Right lung (tissue), 2 donors: ENCODE measurements at regions not wholly inside any gene's neighbourhood (a gene's known extent, or its start where the extent isn't known, plus 50 kb on each side); places are given as distances from the start of the nearest gene placed in this dataset.
"Not testable (repeated sequence)": the region's sequence is repeated elsewhere in the genome, so short reads cannot be mapped to it uniquely, and the experiment has no call there.

Source experiments
- DNase-seq, 2 donors: peaks; one replicate each; pipeline ENCODE4 v3.0.0-alpha.2; 2013

- DNase-seq: not testable (repeated sequence)
These were observed 136.5 kb downstream of the ZNF92 start for GRCh38 chr7:65510187-65510538.

- not testable (repeated sequence) for DNase-seq
These were observed 146.1 kb downstream of the ZNF92 start for GRCh38 chr7:65519751-65520150.

- not testable (repeated sequence) for DNase-seq
These were observed 172.0 kb downstream of the ZNF92 start for GRCh38 chr7:65545465-65546161.

- DNase-seq: not testable (repeated sequence)
These were observed 176.2 kb downstream of the ZNF92 start for GRCh38 chr7:65549589-65550443.

- not testable (repeated sequence) for DNase-seq
These were observed 176.8 kb downstream of the ZNF92 start for GRCh38 chr7:65550444-65550809.

GRCh38 chr7:65551042-65551441 is 177.4 kb downstream of the ZNF92 start:
- not testable (repeated sequence) for DNase-seq

- DNase-seq: not testable (repeated sequence)
These were observed 181.2 kb downstream of the ZNF92 start for GRCh38 chr7:65554553-65555476.

- not testable (repeated sequence) for DNase-seq
These were observed 184.9 kb downstream of the ZNF92 start for GRCh38 chr7:65558584-65558983.

GRCh38 chr7:65561786-65562372 is 188.2 kb downstream of the ZNF92 start:
- not testable (repeated sequence) for DNase-seq

GRCh38 chr7:65562522-65562921 is 188.9 kb downstream of the ZNF92 start:
- DNase-seq: not testable (repeated sequence)

- not testable (repeated sequence) for DNase-seq
These were observed 189.7 kb downstream of the ZNF92 start for GRCh38 chr7:65563333-65563732.

- not testable (repeated sequence) for DNase-seq
These were observed 194.6 kb downstream of the ZNF92 start for GRCh38 chr7:65568226-65568625.

GRCh38 chr7:65570990-65571389 is 197.3 kb downstream of the ZNF92 start:
- not testable (repeated sequence) for DNase-seq

GRCh38 chr7:65572581-65572980 is 198.9 kb downstream of the ZNF92 start:
- DNase-seq: peak in 1 of 2 donors; percentile 1

GRCh38 chr7:65576370-65576769 is 202.7 kb downstream of the ZNF92 start:
- not testable (repeated sequence) for DNase-seq

GRCh38 chr7:65582518-65583119 is 209.0 kb downstream of the ZNF92 start:
- DNase-seq: not testable (repeated sequence)

GRCh38 chr7:65602495-65602894 is 228.8 kb downstream of the ZNF92 start:
- DNase-seq: not testable (repeated sequence)

- DNase-seq: no peak
These were observed 235.5 kb downstream of the ZNF92 start for GRCh38 chr7:65609131-65609530.

- DNase-seq: not testable (repeated sequence)
These were observed 240.1 kb downstream of the ZNF92 start for GRCh38 chr7:65613644-65614289.

GRCh38 chr7:65616111-65616510 is 242.5 kb downstream of the ZNF92 start:
- not testable (repeated sequence) for DNase-seq
